PC-3 (cell line): ENCODE measurements at regions not wholly inside any gene's neighbourhood (a gene's known extent, or its start where the extent isn't known, plus 50 kb on each side); places are given as distances from the start of the nearest gene placed in this dataset.

Experiments
- EZH2 ChIP-seq: fragments of 300-600 bp; sonication (generic); IDR thresholded peaks from one replicate; pipeline ENCODE4 v1.6.1; 2017; ENCODE audit warnings: antibody characterized with exemption, mild to moderate bottlenecking, low read length; ENCODE audit not compliant: unreplicated experiment
- EZH2phosphoT487 ChIP-seq: fragments of 300-600 bp; sonication (generic); IDR thresholded peaks from 2 replicates; pipeline ENCODE4 v1.6.1; 2018; ENCODE audit warnings: mild to moderate bottlenecking, antibody characterized with exemption, low read length, borderline replicate concordance
- TF ChIP-seq, protein P1 (sequence below): fragments of 300-600 bp; sonication (generic); conservative IDR thresholded peaks from 2 replicates; pipeline ENCODE4 v1.5.1; 2017; ENCODE audit warnings: antibody characterized with exemption, low read depth, mild to moderate bottlenecking, low read length

DNA sequence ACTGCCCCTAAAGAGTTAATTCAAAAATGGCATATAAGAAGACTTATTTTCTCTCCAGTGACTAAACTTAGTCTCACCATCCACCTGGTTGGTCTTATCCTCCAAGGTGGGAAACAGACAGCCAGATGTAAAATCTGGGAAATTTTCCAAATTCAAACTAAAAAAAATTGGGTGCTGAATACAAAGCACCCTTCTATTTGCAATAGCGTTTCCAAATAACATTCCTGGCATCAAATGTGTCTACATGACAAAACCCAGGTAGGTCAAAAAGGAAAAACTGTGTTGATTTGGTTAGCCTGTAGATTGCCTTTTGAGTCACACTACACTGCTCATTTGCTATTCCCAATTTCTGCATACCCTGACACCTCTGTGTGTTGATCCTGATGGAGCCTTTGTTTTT lies 252.2 kb downstream of the NR2F1-AS1 start:
- TF ChIP-seq EZH2 (no peak), EZH2phosphoT487 (no peak)
- TF ChIP-seq, protein P1, sequence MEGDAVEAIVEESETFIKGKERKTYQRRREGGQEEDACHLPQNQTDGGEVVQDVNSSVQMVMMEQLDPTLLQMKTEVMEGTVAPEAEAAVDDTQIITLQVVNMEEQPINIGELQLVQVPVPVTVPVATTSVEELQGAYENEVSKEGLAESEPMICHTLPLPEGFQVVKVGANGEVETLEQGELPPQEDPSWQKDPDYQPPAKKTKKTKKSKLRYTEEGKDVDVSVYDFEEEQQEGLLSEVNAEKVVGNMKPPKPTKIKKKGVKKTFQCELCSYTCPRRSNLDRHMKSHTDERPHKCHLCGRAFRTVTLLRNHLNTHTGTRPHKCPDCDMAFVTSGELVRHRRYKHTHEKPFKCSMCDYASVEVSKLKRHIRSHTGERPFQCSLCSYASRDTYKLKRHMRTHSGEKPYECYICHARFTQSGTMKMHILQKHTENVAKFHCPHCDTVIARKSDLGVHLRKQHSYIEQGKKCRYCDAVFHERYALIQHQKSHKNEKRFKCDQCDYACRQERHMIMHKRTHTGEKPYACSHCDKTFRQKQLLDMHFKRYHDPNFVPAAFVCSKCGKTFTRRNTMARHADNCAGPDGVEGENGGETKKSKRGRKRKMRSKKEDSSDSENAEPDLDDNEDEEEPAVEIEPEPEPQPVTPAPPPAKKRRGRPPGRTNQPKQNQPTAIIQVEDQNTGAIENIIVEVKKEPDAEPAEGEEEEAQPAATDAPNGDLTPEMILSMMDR, result no peak
